Tibial nerve (tissue), 4 donors: ENCODE measurements at regions not wholly inside any gene's neighbourhood (a gene's known extent, or its start where the extent isn't known, plus 50 kb on each side); places are given as distances from the start of the nearest gene placed in this dataset.

Experiments
- DNase-seq, 2 donors: peaks; one replicate each; pipeline ENCODE4 v3.0.0-alpha.2; 2019; ENCODE audit warnings: low spot score in 2 of 2
- H3K27ac ChIP-seq, 4 donors: fragments of 200-600 bp; sonication (generic) in 3 of 4; one replicate each; pipeline ENCODE4 v1.5.1; 2017 to 2019; ENCODE audit warnings: mild to moderate bottlenecking in 1 of 4
- H3K27me3 ChIP-seq, 2 donors: fragments of 200-600 bp; sonication (generic) in 1 of 2; one replicate each; pipeline versions ENCODE4 v1.5.1 to v1.6.0; 2017 to 2019
- H3K36me3 ChIP-seq, 3 donors: fragments of 200-600 bp; sonication (generic); one replicate each; pipeline ENCODE4 v1.5.1; 2018 to 2019
- H3K4me1 ChIP-seq, 4 donors: fragments of 200-600 bp; sonication (generic) in 3 of 4; one replicate each; pipeline ENCODE4 v1.5.1; 2017 to 2019
- H3K4me3 ChIP-seq, 4 donors: fragments of 200-600 bp; sonication (generic) in 3 of 4; one replicate each; pipeline ENCODE4 v1.5.1; 2017 to 2019; ENCODE audit warnings: mild to moderate bottlenecking in 1 of 4, moderate library complexity in 1 of 4
- H3K9me3 ChIP-seq, 4 donors: fragments of 200-600 bp; sonication (generic) in 3 of 4; one replicate each; pipeline ENCODE4 v1.5.1; 2017 to 2019
- EP300 ChIP-seq, 2 donors: sonication (generic); formaldehyde crosslinking; IDR thresholded peaks; one replicate each; pipeline ENCODE4 v1.6.1; 2017; ENCODE audit warnings: antibody characterized with exemption in 2 of 2, mild to moderate bottlenecking in 1 of 2
- POLR2A ChIP-seq, 2 donors: fragments of 450-650 bp; IDR thresholded peaks; one replicate each; pipeline ENCODE4 v1.6.1; 2017; ENCODE audit warnings: antibody characterized with exemption in 2 of 2, mild to moderate bottlenecking in 2 of 2, moderate library complexity in 2 of 2
- WGBS, 2 donors: methylation state at CpG; one replicate each; pipeline ENCODE4 v1.1.5; 2018; 5-methylcytosine and 5-hydroxymethylcytosine counted together
- TF ChIP-seq, protein P1 (sequence below), 5 experiments: fragments of 200-600 bp in 3 of 5; fragments of 450-650 bp in 2 of 5; sonication (generic) in 3 of 5; IDR thresholded peaks; one replicate each; pipeline ENCODE4 v1.5.1; 2016 to 2019; ENCODE audit warnings: antibody characterized with exemption in 5 of 5, mild to moderate bottlenecking in 3 of 5, moderate library complexity in 2 of 5

DNA sequence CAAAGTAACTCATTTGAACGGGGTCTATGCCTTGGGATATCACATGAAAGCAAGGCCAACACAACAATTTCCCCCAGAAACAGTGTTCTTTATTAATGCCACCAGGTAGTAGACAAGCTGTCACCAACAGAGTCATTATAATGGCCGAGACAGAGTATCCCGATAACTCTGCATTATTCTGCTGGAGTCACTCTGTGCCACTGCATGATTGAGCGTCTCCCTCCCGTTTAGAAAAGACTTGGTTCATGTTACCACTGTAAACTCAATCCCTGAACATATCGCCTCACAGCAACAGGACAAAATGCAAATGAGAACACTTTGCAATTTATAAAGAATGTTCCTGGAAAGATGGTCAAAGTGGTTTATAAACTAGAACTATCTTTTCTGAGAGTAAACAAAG is 932.5 kb downstream of the GATA3 start:
- Histone ChIP-seq H3K4me3 (no peak overlapping the region), H3K27me3 (no peaks in the 10 kb centered on the region), H3K9me3 (no peaks in the 10 kb centered on the region), H3K27ac (no peak overlapping the region), H3K4me1 (no peaks in the 10 kb centered on the region), H3K36me3 (no peaks in the 10 kb centered on the region)
- TF ChIP-seq, protein P1, sequence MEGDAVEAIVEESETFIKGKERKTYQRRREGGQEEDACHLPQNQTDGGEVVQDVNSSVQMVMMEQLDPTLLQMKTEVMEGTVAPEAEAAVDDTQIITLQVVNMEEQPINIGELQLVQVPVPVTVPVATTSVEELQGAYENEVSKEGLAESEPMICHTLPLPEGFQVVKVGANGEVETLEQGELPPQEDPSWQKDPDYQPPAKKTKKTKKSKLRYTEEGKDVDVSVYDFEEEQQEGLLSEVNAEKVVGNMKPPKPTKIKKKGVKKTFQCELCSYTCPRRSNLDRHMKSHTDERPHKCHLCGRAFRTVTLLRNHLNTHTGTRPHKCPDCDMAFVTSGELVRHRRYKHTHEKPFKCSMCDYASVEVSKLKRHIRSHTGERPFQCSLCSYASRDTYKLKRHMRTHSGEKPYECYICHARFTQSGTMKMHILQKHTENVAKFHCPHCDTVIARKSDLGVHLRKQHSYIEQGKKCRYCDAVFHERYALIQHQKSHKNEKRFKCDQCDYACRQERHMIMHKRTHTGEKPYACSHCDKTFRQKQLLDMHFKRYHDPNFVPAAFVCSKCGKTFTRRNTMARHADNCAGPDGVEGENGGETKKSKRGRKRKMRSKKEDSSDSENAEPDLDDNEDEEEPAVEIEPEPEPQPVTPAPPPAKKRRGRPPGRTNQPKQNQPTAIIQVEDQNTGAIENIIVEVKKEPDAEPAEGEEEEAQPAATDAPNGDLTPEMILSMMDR (IDR thresholded peaks at IDR 0.05) = no peak
- TF ChIP-seq EP300 (IDR thresholded peaks at IDR 0.05) = no peak
- no peak for TF ChIP-seq POLR2A (IDR thresholded peaks at IDR 0.05)
- no peak for DNase-seq
- WGBS, 2 donors = 84 to 87% methylated on average over 6 of the region's 6 CpGs

DNA sequence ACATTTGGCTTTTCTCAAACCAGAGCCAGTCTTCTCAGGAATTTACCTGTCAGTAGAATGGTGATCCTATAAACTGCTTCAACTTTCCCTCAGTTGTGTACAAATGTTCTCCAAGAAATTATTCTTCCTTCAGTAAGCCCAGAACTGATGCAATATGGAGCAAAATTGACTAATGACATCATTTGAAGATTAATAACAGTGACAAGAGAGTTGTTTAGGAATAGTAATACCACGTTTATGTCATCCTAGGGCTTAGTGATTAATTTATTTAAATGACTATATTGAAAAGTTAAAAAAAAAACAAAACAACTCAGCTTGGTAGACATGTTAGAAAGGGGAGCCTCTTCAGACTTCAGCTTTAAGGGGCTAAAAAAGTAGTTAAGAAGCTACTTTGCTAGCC is 933.2 kb downstream of the GATA3 start:
- DNase-seq = no peak
- Histone ChIP-seq H3K4me3 (no peak overlapping the region), H3K9me3 (no peaks in the 10 kb centered on the region), H3K4me1 (no peaks in the 10 kb centered on the region), H3K27me3 (no peaks in the 10 kb centered on the region), H3K27ac (no peak overlapping the region), H3K36me3 (no peaks in the 10 kb centered on the region)
- TF ChIP-seq EP300 (IDR thresholded peaks at IDR 0.05) = no peak
- TF ChIP-seq POLR2A (IDR thresholded peaks at IDR 0.05) = no peak
- TF ChIP-seq, protein P1 (IDR thresholded peaks at IDR 0.05) = no peak
- 41 to 63% methylated on average over 1 of the region's 1 CpG for WGBS, 2 donors

DNA sequence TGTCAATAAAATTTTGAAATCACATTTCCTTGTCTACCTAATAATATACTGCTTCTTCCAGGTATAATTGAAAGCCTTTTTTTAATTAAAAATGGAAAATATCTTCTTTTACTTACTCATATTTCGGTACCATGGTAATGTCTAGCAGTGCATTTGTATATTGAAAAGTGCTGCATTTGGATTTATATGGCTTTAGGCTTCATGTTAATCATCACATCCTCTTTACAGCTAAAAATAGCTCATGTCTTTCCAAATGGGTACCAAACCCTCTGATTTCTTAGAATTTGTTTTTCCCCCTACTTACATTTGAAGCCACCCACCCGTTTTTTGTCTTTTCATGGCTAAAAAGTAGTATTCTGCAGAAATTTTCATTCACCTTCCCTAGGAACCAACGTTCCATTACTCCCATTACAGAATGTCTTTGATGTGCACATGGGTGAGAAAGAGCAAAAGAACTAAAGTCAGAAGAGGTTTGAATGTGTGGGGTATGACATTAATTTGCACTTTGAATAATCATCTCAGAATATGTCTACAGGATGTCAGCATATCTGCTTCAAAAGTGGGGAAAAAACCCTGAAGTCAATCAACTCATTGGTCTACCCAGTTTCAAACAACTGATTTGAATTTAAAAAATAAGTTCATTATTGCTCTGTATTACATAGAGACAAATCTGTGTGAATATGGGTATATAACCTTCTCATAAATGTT is 935.9 kb downstream of the GATA3 start:
- H3K9me3 ChIP-seq = no peaks in the 10 kb centered on the region

GRCh38 chr10:8992009-8992408 is 937.5 kb downstream of the GATA3 start:
- H3K4me1 ChIP-seq = no peaks in the 10 kb centered on the region
- H3K27me3 ChIP-seq = no peaks in the 10 kb centered on the region
- TF ChIP-seq, protein P1 (IDR thresholded peaks at IDR 0.05) = no peak
- TF ChIP-seq EP300 (IDR thresholded peaks at IDR 0.05) (no peak), POLR2A (IDR thresholded peaks at IDR 0.05) (no peak)
- H3K27ac ChIP-seq = no peak overlapping the region
- no peaks in the 10 kb centered on the region for H3K36me3 ChIP-seq
- no peaks in the 10 kb centered on the region for H3K9me3 ChIP-seq
- no peak for DNase-seq
- WGBS, 2 donors = 86 to 91% methylated on average over 1 of the region's 1 CpG
- no peak overlapping the region for H3K4me3 ChIP-seq

More for the DNA sequence above, 935.9 kb downstream of the GATA3 start:
- DNase-seq = no peak
- WGBS, 2 donors = 66 to 73% methylated on average over 3 of the region's 3 CpGs
- Histone ChIP-seq H3K4me1 (no peaks in the 10 kb centered on the region), H3K4me3 (no peak overlapping the region), H3K36me3 (no peaks in the 10 kb centered on the region), H3K27me3 (no peaks in the 10 kb centered on the region), H3K27ac (no peak overlapping the region)
- no peak for TF ChIP-seq EP300 (IDR thresholded peaks at IDR 0.05)
- no peak for TF ChIP-seq POLR2A (IDR thresholded peaks at IDR 0.05)
- TF ChIP-seq, protein P1 (IDR thresholded peaks at IDR 0.05) = no peak

DNA sequence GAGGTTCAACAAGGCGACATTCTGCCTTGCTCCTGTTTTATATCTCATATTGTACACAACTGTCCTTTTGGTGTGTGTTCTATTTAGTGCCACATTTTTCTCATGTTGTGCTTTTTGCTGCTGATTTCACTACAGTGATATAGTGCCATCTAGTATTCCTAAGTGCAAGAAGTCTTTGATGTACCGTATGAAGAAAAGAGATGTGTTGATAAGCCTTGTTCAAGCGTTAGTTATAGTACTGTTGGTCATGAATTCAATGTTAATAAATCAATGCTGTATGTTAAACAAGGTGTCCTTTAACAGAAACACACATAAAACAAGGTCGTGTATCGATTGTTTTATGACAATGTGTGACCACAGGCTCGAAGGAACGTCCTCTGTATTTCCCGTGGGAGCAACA is 939.4 kb downstream of the GATA3 start:
- H3K27me3 ChIP-seq = no peaks in the 10 kb centered on the region
- 71% methylated on average over 8 of the region's 8 CpGs for WGBS, 2 donors

More for the DNA sequence above, 939.4 kb downstream of the GATA3 start:
- H3K4me3 ChIP-seq = no peak overlapping the region
- no peak overlapping the region for H3K27ac ChIP-seq
- H3K36me3 ChIP-seq = no peaks in the 10 kb centered on the region
- no peak for DNase-seq
- TF ChIP-seq EP300 (IDR thresholded peaks at IDR 0.05) = no peak
- TF ChIP-seq POLR2A (IDR thresholded peaks at IDR 0.05) = no peak
- TF ChIP-seq, protein P1 (IDR thresholded peaks at IDR 0.05) = no peak
- H3K4me1 ChIP-seq = no peaks in the 10 kb centered on the region
- no peaks in the 10 kb centered on the region for H3K9me3 ChIP-seq
